Large intestine (tissue), 3 donors: ENCODE measurements at regions not wholly inside any gene's neighbourhood (a gene's known extent, or its start where the extent isn't known, plus 50 kb on each side); places are given as distances from the start of the nearest gene placed in this dataset.
"Not testable (repeated sequence)": the region's sequence is repeated elsewhere in the genome, so short reads cannot be mapped to it uniquely, and the experiment has no call there.

Source experiments
- DNase-seq, 2 donors: peaks; one replicate each; pipeline versions ENCODE4 v3.0.0 to v3.0.0-alpha.2; 2013
- H3K27ac ChIP-seq: one replicate; pipeline ENCODE4 v1.5.1; 2013; ENCODE audit warnings: low read length
- H3K27me3 ChIP-seq: 2 replicates; pipeline ENCODE4 v1.6.1; 2013; ENCODE audit warnings: low read length; ENCODE audit not compliant: control insufficient read depth, insufficient read depth
- H3K36me3 ChIP-seq: 2 replicates; pipeline ENCODE4 v1.6.1; 2013; ENCODE audit warnings: low read length; ENCODE audit not compliant: control insufficient read depth, insufficient read depth
- H3K4me1 ChIP-seq: one replicate; pipeline ENCODE4 v1.6.1; 2013; ENCODE audit warnings: low read length; ENCODE audit not compliant: control insufficient read depth, insufficient read depth
- H3K4me3 ChIP-seq: one replicate; pipeline ENCODE4 v1.5.1; 2013; ENCODE audit warnings: low read length
- H3K9me3 ChIP-seq: one replicate; pipeline ENCODE4 v1.6.1; 2013; ENCODE audit warnings: mild to moderate bottlenecking, low read depth, low read length, moderate library complexity; ENCODE audit not compliant: control insufficient read depth
- WGBS: methylation state at CpG from one replicate; pipeline ENCODE4 v1.1.5; 2013; ENCODE audit warnings: low lambda C conversion rate; ENCODE audit not compliant: insufficient coverage; 5-methylcytosine and 5-hydroxymethylcytosine counted together

GRCh38 chr16:27625050-27625697, 75.2 kb downstream of the KATNIP start:
- no peaks in the 10 kb centered on the region for H3K36me3 ChIP-seq
- peaks cover 41% of the 10 kb centered on the region for H3K4me1 ChIP-seq
- DNase-seq = peak; percentile 65 to 85
- no peak overlapping the region for H3K4me3 ChIP-seq
- WGBS = 20% methylated on average over 4 of the region's 7 CpGs
- no peaks in the 10 kb centered on the region for H3K27me3 ChIP-seq
- peak overlapping the region; percentile 58 for H3K27ac ChIP-seq
- no peaks in the 10 kb centered on the region for H3K9me3 ChIP-seq

- WGBS = no CpG with 5 or more reads among the region's 7 CpGs
- DNase-seq = no peak
- H3K9me3 ChIP-seq = no peaks in the 10 kb centered on the region
- H3K36me3 ChIP-seq = peaks cover 7% of the 10 kb centered on the region
- no peak overlapping the region for H3K4me3 ChIP-seq
- no peak overlapping the region for H3K27ac ChIP-seq
- peaks cover 41% of the 10 kb centered on the region for H3K4me1 ChIP-seq
- H3K27me3 ChIP-seq = no peaks in the 10 kb centered on the region
Observed at GRCh38 chr16:27627136-27627535, 77.2 kb downstream of the KATNIP start.

DNA sequence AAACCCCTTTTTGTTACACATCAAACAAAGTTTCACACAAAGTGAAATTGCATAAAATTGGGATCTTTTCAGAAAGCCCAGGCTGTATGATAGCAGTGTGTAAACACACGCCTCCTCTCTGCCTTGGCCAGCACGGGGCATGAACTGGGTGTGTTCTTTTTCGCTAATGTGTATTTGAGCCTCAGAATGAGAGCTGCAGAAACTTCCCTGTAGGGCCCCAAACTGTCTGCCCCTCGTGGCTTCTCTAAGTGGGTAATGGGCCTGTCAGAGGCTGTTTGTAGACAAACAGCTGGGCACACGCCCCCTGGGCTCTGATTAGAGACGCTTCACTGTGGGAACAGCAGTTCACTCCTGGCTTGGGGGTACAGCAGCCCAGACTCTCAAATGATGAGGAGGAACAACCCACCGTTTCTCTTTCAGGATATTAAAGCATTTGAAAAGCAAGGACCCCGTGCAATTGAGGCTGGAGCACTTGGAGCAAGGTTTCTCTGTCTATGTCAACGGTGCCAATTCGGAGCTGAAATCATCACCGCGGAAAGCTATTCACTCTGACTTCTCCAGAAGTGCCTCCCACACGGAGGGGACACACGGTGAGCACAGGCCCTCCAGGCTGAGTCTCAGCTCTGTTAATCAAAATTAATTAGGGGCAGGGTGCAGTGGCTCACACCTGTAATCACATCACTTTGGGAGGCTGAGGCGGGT, 78.4 kb downstream of the KATNIP start:
- Histone ChIP-seq H3K4me1 (peaks cover 38% of the 10 kb centered on the region), H3K27me3 (no peaks in the 10 kb centered on the region), H3K27ac (peak overlapping the region; percentile 61), H3K9me3 (no peaks in the 10 kb centered on the region), H3K36me3 (peaks cover 11% of the 10 kb centered on the region), H3K4me3 (no peak overlapping the region)
- DNase-seq = peak in 1 of 2 donors; percentile 46
- no CpG with 5 or more reads among the region's 15 CpGs for WGBS

GRCh38 chr16:27628943-27629462, 79.1 kb downstream of the KATNIP start:
- not testable (repeated sequence) for H3K27ac ChIP-seq, H3K4me3 ChIP-seq, H3K27me3 ChIP-seq, DNase-seq, H3K9me3 ChIP-seq
- peaks cover 11% of the 10 kb centered on the region for H3K36me3 ChIP-seq
- no CpG with 5 or more reads among the region's 8 CpGs for WGBS
- peaks cover 38% of the 10 kb centered on the region for H3K4me1 ChIP-seq

DNA sequence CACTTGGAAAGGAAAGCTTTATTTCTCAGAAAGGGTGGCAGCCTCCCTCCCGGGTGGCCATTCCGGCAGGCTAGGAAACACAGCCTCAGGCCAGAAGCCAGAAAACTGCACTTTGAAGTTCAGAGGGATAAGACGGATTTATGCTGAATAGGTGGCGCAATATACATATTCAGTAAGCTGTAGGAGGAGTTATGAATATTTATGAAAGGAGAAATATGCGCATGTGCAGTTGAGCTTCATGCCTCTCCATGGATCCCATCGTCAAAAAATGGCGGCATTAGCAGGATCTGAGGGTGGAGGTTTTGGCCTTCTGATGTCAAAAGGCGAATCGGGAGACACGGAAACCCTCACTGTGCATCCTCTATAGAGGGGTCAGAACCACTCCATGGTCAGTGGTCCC, 82.3 kb downstream of the KATNIP start:
- DNase-seq = no peak
- peaks cover 15% of the 10 kb centered on the region for H3K36me3 ChIP-seq
- H3K9me3 ChIP-seq = no peaks in the 10 kb centered on the region
- H3K4me1 ChIP-seq = peaks cover 15% of the 10 kb centered on the region
- no peak overlapping the region for H3K4me3 ChIP-seq
- 97% methylated on average over 6 of the region's 10 CpGs for WGBS
- H3K27me3 ChIP-seq = no peaks in the 10 kb centered on the region
- H3K27ac ChIP-seq = no peak overlapping the region

DNA sequence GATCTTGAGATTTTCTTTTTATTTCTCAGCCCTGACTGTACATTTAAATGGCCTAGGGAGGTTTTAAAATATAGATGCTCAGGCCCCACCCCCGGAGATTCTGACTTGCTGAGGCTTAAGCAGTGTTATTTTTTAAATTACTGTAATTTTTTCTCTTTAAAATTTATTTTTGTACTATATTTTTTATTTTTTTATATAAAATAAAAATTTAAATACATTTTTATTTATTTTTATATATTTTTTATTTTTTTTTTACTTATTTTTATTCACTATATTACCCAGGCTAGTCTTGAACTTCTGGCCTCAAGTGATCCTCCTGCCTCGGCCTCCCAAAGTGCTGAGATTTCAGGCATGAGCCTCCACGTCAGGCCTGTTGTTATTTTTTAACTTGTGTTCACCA, 83.3 kb downstream of the KATNIP start:
- no peaks in the 10 kb centered on the region for H3K9me3 ChIP-seq
- no peak overlapping the region for H3K4me3 ChIP-seq
- H3K36me3 ChIP-seq = peaks cover 15% of the 10 kb centered on the region
- H3K4me1 ChIP-seq = peaks cover 8% of the 10 kb centered on the region
- WGBS = 95% methylated on average over 3 of the region's 3 CpGs
- no peak overlapping the region for H3K27ac ChIP-seq
- H3K27me3 ChIP-seq = no peaks in the 10 kb centered on the region
- DNase-seq = no peak

DNA sequence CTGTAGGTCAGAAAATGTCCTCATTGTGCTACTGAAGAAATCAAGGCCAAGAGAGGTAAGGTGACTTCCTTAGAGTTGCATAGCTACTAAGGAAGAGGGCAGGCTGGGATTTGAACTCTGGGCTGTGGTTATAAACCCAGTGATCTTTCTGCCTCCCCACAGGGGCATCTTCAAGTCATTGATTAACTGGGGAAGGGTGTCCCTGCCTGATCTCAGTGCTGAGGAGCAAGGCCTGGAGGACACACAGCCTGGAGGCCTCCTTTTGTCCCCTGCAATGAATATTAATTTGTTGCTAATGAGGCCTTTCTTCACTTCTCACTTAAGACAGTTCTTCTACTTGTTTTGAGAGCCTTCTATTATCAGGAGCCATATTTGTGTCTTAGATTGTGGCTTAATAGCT, 83.8 kb downstream of the KATNIP start:
- Histone ChIP-seq H3K36me3 (peaks cover 15% of the 10 kb centered on the region), H3K27ac (no peak overlapping the region), H3K27me3 (no peaks in the 10 kb centered on the region), H3K9me3 (no peaks in the 10 kb centered on the region), H3K4me3 (no peak overlapping the region), H3K4me1 (peaks cover 3% of the 10 kb centered on the region)
- DNase-seq = peak in 1 of 2 donors; percentile 23

DNA sequence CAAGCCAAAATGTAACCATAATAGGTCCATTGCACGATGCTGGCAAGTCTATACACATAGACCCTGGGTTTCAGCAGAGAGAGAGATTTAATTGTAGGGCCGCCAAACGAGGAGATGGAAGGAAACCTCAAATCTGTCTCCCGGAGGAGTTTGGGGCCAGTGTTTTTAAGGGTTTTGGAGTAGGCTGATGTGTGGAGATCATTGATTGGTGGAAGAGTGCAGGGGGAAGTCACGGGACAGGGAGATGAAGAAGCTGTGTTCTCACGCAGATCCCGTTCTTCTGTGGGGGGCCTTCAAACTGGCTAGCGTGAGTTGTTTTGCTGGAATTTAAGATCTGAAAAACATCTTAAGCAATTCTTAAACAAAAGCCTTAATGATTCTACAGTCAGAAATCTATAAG, 84.8 kb downstream of the KATNIP start:
- WGBS = 63% methylated on average over 4 of the region's 8 CpGs
- no peak overlapping the region for H3K27ac ChIP-seq
- H3K36me3 ChIP-seq = peaks cover 15% of the 10 kb centered on the region
- H3K9me3 ChIP-seq = no peaks in the 10 kb centered on the region
- H3K27me3 ChIP-seq = no peaks in the 10 kb centered on the region
- H3K4me1 ChIP-seq = peaks cover 3% of the 10 kb centered on the region
- no peak overlapping the region for H3K4me3 ChIP-seq
- DNase-seq = no peak

- peaks cover 13% of the 10 kb centered on the region for H3K36me3 ChIP-seq
- peaks cover 3% of the 10 kb centered on the region for H3K4me1 ChIP-seq
- H3K9me3 ChIP-seq = no peaks in the 10 kb centered on the region
- no peaks in the 10 kb centered on the region for H3K27me3 ChIP-seq
- no peak for DNase-seq
- WGBS = no CpG with 5 or more reads among the region's 7 CpGs
- H3K27ac ChIP-seq = no peak overlapping the region
- H3K4me3 ChIP-seq = no peak overlapping the region
Observed at GRCh38 chr16:27636453-27637240, 86.7 kb downstream of the KATNIP start.

- no peaks in the 10 kb centered on the region for H3K9me3 ChIP-seq
- no CpG with 5 or more reads among the region's 15 CpGs for WGBS
- no peaks in the 10 kb centered on the region for H3K27me3 ChIP-seq
- no peak overlapping the region for H3K4me3 ChIP-seq
- no peak overlapping the region for H3K27ac ChIP-seq
- peaks cover 5% of the 10 kb centered on the region for H3K36me3 ChIP-seq
- DNase-seq = no peak
- H3K4me1 ChIP-seq = peaks cover 3% of the 10 kb centered on the region
Observed at GRCh38 chr16:27638833-27639560, 89.1 kb downstream of the KATNIP start.
